ENCODE measurements at regions not wholly inside any gene's neighbourhood (a gene's known extent, or its start where the extent isn't known, plus 50 kb on each side); places are given as distances from the start of the nearest gene placed in this dataset.

GRCh38 chr11:114758627-114759026, 80.3 kb downstream of the NXPE2 start:
- H3K4me3 ChIP-seq (ENCODE audit: low read length) = no peak overlapping the region
- TF ChIP-seq CTCF (conservative IDR thresholded peaks at IDR 0.05; ENCODE audit: low read depth, low read length) = no peak
- DNase-seq (ENCODE audit: low read depth) = no peak

- peak; percentile 65 for TF ChIP-seq CTCF (conservative IDR thresholded peaks at IDR 0.05; ENCODE audit: low read depth, low read length)
- DNase-seq (ENCODE audit: low read depth) = no peak
- no peak overlapping the region for H3K4me3 ChIP-seq (ENCODE audit: low read length)
These were observed 84.1 kb downstream of the NXPE2 start for GRCh38 chr11:114762408-114762807.

GRCh38 chr11:114764563-114764962, 86.2 kb downstream of the NXPE2 start:
- DNase-seq (ENCODE audit: low read depth) = no peak

GRCh38 chr11:114771172-114771571, 92.8 kb downstream of the NXPE2 start:
- no peak for DNase-seq (ENCODE audit: low read depth)
- TF ChIP-seq CTCF (conservative IDR thresholded peaks at IDR 0.05; ENCODE audit: low read depth, low read length) = no peak
- H3K4me3 ChIP-seq (ENCODE audit: low read length) = no peak overlapping the region

More at GRCh38 chr11:114764563-114764962, 86.2 kb downstream of the NXPE2 start:
- H3K4me3 ChIP-seq (ENCODE audit: low read length) = no peak overlapping the region
- no peak for TF ChIP-seq CTCF (conservative IDR thresholded peaks at IDR 0.05; ENCODE audit: low read depth, low read length)

- TF ChIP-seq CTCF (conservative IDR thresholded peaks at IDR 0.05; ENCODE audit: low read depth, low read length) = no peak
These were observed 95.4 kb downstream of the NXPE2 start for GRCh38 chr11:114773541-114774338.

GRCh38 chr11:114774599-114775361, 96.5 kb downstream of the NXPE2 start:
- peak; percentile 49 for TF ChIP-seq CTCF (conservative IDR thresholded peaks at IDR 0.05; ENCODE audit: low read depth, low read length)
- H3K4me3 ChIP-seq (ENCODE audit: low read length) = no peak overlapping the region
- no peak for DNase-seq (ENCODE audit: low read depth)

More at GRCh38 chr11:114773541-114774338, 95.4 kb downstream of the NXPE2 start:
- DNase-seq (ENCODE audit: low read depth) = no peak
- no peak overlapping the region for H3K4me3 ChIP-seq (ENCODE audit: low read length)
